NCI-H1092 (cell line): ENCODE measurements at regions not wholly inside any gene's neighbourhood (a gene's known extent, or its start where the extent isn't known, plus 50 kb on each side); places are given as distances from the start of the nearest gene placed in this dataset.
"Not testable (repeated sequence)": the region's sequence is repeated elsewhere in the genome, so short reads cannot be mapped to it uniquely, and the experiment has no call there.

ENCODE experiments used
- DNase-seq: peaks from one replicate; lab custom pipeline; 2025; lab: John Stamatoyannopoulos, UW

- no peak for DNase-seq
These were observed 101.5 kb upstream of the LHX5 start for GRCh38 chr12:113573148-113573547.

- DNase-seq = no peak
These were observed 100.0 kb upstream of the LHX5 start for GRCh38 chr12:113571713-113572112.

GRCh38 chr12:113569806-113570205, 98.1 kb upstream of the LHX5 start:
- no peak for DNase-seq

GRCh38 chr12:113568021-113568420, 96.3 kb upstream of the LHX5 start:
- no peak for DNase-seq

GRCh38 chr12:113565368-113565767, 93.7 kb upstream of the LHX5 start:
- no peak for DNase-seq

GRCh38 chr12:113561068-113561780, 89.6 kb upstream of the LHX5 start:
- no peak for DNase-seq

- no peak for DNase-seq
These were observed 87.8 kb upstream of the LHX5 start for GRCh38 chr12:113559466-113559865.

- DNase-seq = no peak
These were observed 83.6 kb upstream of the LHX5 start for GRCh38 chr12:113555226-113555625.

GRCh38 chr12:113552760-113553159, 81.1 kb upstream of the LHX5 start:
- DNase-seq = no peak

- no peak for DNase-seq
These were observed 79.9 kb upstream of the LHX5 start for GRCh38 chr12:113551563-113551962.

GRCh38 chr12:113548467-113548866, 76.8 kb upstream of the LHX5 start:
- DNase-seq = no peak

- no peak for DNase-seq
These were observed 75.5 kb upstream of the LHX5 start for GRCh38 chr12:113546916-113547863.

- no peak for DNase-seq
These were observed 66.0 kb upstream of the LHX5 start for GRCh38 chr12:113537751-113538087.

GRCh38 chr12:113537046-113537750, 65.5 kb upstream of the LHX5 start:
- no peak for DNase-seq

GRCh38 chr12:113535100-113535499, 63.4 kb upstream of the LHX5 start:
- no peak for DNase-seq

- no peak for DNase-seq
These were observed 62.9 kb upstream of the LHX5 start for GRCh38 chr12:113534555-113534954.

- no peak for DNase-seq
These were observed 62.2 kb upstream of the LHX5 start for GRCh38 chr12:113533842-113534375.

GRCh38 chr12:113532292-113532691, 60.6 kb upstream of the LHX5 start:
- no peak for DNase-seq

GRCh38 chr12:113531073-113531472, 59.4 kb upstream of the LHX5 start:
- not testable (repeated sequence) for DNase-seq

- DNase-seq = no peak
These were observed 57.1 kb upstream of the LHX5 start for GRCh38 chr12:113528606-113529293.

GRCh38 chr12:113525066-113525465, 53.4 kb upstream of the LHX5 start:
- no peak for DNase-seq

- DNase-seq = no peak
These were observed 52.8 kb upstream of the LHX5 start for GRCh38 chr12:113524495-113524894.
